ENCODE measurements at regions not wholly inside any gene's neighbourhood (a gene's known extent, or its start where the extent isn't known, plus 50 kb on each side); places are given as distances from the start of the nearest gene placed in this dataset.

DNA sequence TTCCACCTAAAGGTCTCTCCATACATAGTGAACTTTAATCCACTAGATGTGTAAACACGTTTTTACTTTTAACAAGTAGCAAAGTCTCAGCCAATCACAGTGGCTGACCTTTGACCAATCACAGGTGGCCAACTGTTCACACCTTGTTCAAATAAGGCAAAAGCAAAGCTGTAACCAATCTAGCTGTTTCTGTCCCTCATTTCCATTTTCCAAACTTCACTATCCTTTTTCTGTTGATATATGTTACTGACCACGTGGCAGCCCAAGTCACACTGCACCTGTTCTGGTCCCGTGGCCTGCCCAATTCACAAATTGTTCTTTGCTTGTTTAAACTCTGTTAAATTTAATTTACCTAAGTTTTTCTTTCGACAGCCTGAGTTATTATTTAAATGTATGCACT lies 393.5 kb upstream of the NETO1 start:
- Histone ChIP-seq H3K27ac (ENCODE audit: low read depth) (no peak overlapping the region), H3K4me1 (ENCODE audit: insufficient read depth) (no peaks in the 10 kb centered on the region), H3K36me3 (ENCODE audit: insufficient read depth) (no peaks in the 10 kb centered on the region), H3K4me3 (ENCODE audit: low read depth, low read length) (no peak overlapping the region)
- no peak for DNase-seq (ENCODE audit: extremely low spot score)
- 85% methylated on average over 4 of the region's 4 CpGs for WGBS

DNA sequence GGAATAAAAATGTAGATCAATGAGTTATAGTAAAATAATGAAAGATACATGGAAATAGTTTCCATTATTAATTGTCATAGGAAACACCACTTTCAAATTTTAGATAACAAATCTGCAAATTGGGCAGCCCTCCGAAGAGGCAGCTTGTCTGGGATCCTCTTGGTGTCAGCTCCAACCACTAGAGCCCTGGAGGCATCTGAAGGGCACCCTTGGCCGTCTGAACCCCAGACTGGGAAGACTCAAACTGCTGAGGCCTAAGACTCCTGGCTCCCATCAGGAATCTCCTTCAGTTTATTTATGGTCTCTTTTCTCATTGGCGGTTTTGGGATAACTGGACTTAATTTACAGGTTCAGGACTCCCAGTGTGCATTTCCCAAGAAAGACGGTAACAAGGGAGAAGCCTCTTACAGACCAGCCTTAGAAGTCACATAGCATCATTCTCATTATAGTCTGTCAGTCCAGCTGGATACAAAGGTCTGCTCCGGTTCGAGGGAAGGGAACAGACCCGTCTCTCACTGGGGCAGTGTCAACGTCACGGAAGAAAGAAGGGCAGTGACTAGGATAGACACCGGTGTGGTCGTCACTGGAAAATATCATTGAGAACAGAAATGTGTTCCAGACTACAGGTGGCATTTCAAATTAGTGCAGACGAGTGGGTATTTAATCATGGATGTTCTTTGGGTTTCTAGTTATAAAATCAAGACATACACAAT lies 390.7 kb upstream of the NETO1 start:
- no peak for DNase-seq (ENCODE audit: extremely low spot score)
- no peaks in the 10 kb centered on the region for H3K36me3 ChIP-seq (ENCODE audit: insufficient read depth)
- H3K4me1 ChIP-seq (ENCODE audit: insufficient read depth), result no peaks in the 10 kb centered on the region
- 85% methylated on average over 12 of the region's 12 CpGs for WGBS
- no peak overlapping the region for H3K27ac ChIP-seq (ENCODE audit: low read depth)
- H3K4me3 ChIP-seq (ENCODE audit: low read depth, low read length), result no peak overlapping the region

DNA sequence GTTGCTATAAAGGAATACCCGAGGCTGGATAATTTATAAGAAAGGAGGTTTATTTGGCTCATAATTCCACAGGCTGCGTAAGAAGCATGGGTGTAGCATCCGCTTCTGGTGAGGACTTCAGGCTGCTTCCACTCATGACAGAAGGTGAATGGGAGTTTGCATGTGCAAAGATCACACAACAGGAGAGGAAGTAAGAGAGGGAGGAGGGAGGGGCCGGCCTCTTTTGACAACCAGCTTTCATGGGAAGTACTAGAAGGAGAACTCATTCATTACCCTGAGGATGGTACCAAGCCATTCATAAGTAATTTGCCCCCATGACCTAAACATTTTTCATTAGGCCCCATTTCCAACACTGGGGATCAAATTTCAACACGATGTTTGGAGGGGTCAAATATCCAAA lies 386.8 kb upstream of the NETO1 start:
- H3K36me3 ChIP-seq (ENCODE audit: insufficient read depth), result no peaks in the 10 kb centered on the region
- no peak overlapping the region for H3K27ac ChIP-seq (ENCODE audit: low read depth)
- DNase-seq (ENCODE audit: extremely low spot score), result no peak
- WGBS, result 79% methylated on average over 5 of the region's 5 CpGs
- H3K4me1 ChIP-seq (ENCODE audit: insufficient read depth), result no peaks in the 10 kb centered on the region
- H3K4me3 ChIP-seq (ENCODE audit: low read depth, low read length), result no peak overlapping the region

DNA sequence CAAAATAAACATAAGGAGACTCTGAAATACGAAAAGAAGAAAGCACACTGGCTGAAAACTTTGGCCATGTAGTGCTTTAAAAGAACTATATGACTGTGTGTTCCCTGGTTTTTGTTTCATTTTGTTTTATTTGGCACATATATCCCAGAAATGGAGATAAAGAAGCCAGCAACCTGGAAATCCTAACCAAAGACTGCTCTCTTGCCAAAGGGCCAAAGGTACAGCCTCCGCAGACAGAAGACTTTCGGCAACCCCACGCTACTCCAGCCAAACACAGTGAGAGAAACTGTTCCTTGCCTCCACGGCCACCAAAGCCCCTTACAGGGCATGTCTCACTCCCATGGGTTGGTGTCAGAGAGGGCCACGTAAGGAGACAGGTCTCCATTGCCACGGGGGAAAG lies 381.2 kb upstream of the NETO1 start:
- no peak overlapping the region for H3K27ac ChIP-seq (ENCODE audit: low read depth)
- DNase-seq (ENCODE audit: extremely low spot score), result no peak
- no peaks in the 10 kb centered on the region for H3K4me1 ChIP-seq (ENCODE audit: insufficient read depth)
- WGBS, result 80% methylated on average over 7 of the region's 7 CpGs
- H3K36me3 ChIP-seq (ENCODE audit: insufficient read depth), result no peaks in the 10 kb centered on the region
- no peak overlapping the region for H3K4me3 ChIP-seq (ENCODE audit: low read depth, low read length)

DNA sequence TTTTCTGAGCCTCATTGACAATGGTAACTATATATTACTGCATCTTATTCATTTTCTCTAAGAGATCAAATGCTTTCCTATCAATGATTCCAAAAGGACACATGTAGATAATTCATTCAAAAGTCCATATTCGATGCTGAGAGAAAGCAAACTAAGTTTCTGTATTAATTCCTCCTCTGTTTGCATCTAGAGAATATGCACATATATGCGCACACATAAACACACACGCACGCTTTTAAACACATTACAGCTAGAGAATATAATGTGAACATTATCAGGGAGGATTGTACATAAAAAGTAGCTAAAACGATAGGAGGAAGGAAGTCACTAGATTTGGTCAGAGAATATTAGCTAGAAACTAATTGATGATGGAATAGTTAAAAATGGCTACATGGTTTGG lies 379.0 kb upstream of the NETO1 start:
- 85% methylated on average over 5 of the region's 5 CpGs for WGBS
- no peak overlapping the region for H3K27ac ChIP-seq (ENCODE audit: low read depth)
- no peak for DNase-seq (ENCODE audit: extremely low spot score)
- H3K36me3 ChIP-seq (ENCODE audit: insufficient read depth), result no peaks in the 10 kb centered on the region
- no peak overlapping the region for H3K4me3 ChIP-seq (ENCODE audit: low read depth, low read length)
- no peaks in the 10 kb centered on the region for H3K4me1 ChIP-seq (ENCODE audit: insufficient read depth)

DNA sequence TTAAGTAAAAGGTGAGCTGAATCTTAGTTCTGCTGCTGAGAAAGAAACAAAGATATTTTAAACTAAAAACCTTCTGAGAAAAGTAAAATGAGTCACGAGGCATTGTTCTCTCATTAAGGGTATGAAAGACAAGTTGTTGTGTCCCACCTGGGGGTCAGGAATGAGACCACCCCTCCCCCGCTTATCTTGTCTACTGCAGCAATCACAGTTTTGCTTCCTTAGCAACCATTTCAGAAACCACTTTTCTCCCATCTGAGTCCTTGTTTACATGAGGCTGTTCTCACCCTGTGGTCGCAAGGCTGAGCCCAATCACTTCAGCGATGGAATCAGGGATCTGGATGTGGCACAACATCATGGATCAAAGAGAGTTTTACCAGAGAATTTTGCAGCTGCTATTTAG lies 377.6 kb upstream of the NETO1 start:
- H3K27ac ChIP-seq (ENCODE audit: low read depth), result no peak overlapping the region
- H3K4me1 ChIP-seq (ENCODE audit: insufficient read depth), result no peaks in the 10 kb centered on the region
- no peaks in the 10 kb centered on the region for H3K36me3 ChIP-seq (ENCODE audit: insufficient read depth)
- DNase-seq (ENCODE audit: extremely low spot score), result no peak
- WGBS, result 54% methylated on average over 4 of the region's 4 CpGs
- H3K4me3 ChIP-seq (ENCODE audit: low read depth, low read length), result no peak overlapping the region

DNA sequence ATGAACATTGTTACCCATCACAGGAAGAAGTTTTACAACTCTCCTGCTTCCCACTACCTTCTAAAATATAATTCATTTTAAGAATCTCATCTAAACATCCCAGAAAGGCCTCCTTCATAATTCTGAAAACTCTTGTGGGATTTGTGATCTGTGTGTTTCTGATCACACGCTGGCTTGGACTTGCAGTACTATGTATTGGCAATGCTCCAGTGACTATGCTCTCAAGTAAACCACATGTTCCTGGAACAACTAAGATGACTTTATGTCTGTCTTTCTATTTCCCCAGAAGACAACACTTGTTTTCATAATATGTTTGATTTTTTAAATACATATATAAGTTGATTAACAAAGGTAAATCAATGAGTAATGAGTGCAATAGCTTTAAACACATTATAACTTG lies 376.6 kb upstream of the NETO1 start:
- Histone ChIP-seq H3K4me1 (ENCODE audit: insufficient read depth) (no peaks in the 10 kb centered on the region), H3K36me3 (ENCODE audit: insufficient read depth) (no peaks in the 10 kb centered on the region), H3K27ac (ENCODE audit: low read depth) (no peak overlapping the region), H3K4me3 (ENCODE audit: low read depth, low read length) (no peak overlapping the region)
- WGBS, result 28% methylated on average over 1 of the region's 1 CpG
- no peak for DNase-seq (ENCODE audit: extremely low spot score)

DNA sequence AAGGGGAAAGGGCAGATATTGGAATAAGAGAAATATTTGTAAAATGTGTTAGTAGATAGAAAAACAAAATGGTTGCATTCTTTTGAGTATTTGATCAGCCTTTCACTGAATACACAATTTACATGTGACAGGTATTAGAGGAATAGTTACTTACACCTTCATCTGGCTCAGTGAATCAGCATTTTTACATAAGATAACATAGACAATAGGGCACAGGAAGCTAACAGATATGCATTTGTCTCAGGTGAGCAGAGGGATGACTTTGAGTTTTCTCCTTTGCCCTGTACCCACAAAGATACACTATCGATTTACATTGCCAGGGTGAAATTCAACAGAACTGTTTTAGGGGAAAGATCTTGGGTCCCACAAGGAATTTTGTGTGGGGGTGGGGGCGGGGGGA lies 373.1 kb upstream of the NETO1 start:
- Histone ChIP-seq H3K27ac (ENCODE audit: low read depth) (no peak overlapping the region), H3K36me3 (ENCODE audit: insufficient read depth) (no peaks in the 10 kb centered on the region), H3K4me1 (ENCODE audit: insufficient read depth) (no peaks in the 10 kb centered on the region), H3K4me3 (ENCODE audit: low read depth, low read length) (no peak overlapping the region)
- no peak for DNase-seq (ENCODE audit: extremely low spot score)
- WGBS, result 44% methylated on average over 2 of the region's 2 CpGs

DNA sequence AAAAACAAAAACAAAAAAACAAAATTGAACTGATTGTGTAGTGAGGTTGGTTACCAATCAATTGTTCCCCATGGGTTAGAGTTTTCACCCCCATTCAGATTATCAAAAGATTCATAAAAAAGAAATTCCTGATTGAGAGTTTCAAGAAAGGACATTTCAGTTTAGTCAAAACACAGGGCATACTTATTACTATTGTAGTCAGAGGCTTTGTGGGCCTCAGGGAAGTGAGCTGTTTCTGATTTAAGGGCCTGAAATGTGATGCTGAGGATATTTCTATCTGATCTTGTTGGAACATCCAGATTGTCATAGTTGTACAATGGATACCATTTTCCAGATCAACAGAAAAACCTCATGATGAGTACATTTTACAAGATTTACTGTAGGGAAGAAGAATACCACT lies 368.1 kb upstream of the NETO1 start:
- no peaks in the 10 kb centered on the region for H3K36me3 ChIP-seq (ENCODE audit: insufficient read depth)
- H3K27ac ChIP-seq (ENCODE audit: low read depth), result no peak overlapping the region
- DNase-seq (ENCODE audit: extremely low spot score), result no peak
- H3K4me3 ChIP-seq (ENCODE audit: low read depth, low read length), result no peak overlapping the region
- H3K4me1 ChIP-seq (ENCODE audit: insufficient read depth), result no peaks in the 10 kb centered on the region

DNA sequence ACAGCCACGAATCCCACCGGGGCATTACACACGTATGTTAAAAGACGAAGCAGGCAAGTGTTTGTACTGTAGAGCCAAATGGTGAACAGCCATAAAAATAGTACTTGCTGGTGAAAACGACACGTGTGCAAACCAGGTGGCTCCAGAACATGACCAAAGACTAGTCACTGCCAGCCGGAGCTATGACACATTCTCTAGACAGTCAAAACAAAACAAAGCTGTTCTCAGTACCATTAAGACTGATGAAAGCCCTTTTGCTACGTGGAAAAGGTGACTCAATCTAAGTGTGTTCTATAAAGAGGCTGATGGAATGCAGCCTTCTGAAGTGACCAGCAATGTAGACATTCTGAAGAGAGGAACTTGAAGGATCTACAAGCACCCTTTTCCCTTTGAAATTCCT lies 367.7 kb upstream of the NETO1 start:
- H3K4me1 ChIP-seq (ENCODE audit: insufficient read depth), result no peaks in the 10 kb centered on the region
- WGBS, result 73% methylated on average over 8 of the region's 8 CpGs
- no peak overlapping the region for H3K4me3 ChIP-seq (ENCODE audit: low read depth, low read length)
- no peaks in the 10 kb centered on the region for H3K36me3 ChIP-seq (ENCODE audit: insufficient read depth)
- H3K27ac ChIP-seq (ENCODE audit: low read depth), result no peak overlapping the region
- no peak for DNase-seq (ENCODE audit: extremely low spot score)

DNA sequence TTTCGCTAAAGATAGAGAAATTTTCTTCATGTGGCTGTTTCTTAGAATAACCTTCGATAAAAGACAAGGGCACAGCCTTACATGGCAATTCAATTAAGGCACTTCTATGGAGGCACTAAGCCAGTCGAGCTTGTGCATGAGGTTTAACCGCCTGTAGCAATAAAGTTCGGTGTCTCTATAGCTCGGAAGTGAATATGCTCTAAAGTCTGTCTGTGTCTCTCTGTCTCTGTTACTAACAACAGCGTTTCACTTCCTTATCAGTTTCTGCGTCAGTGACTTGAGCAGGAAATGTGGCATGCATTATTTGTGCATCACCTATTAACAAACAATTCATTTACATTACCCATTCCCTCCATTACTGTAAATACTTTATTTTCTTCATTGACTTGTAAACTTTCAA lies 365.1 kb upstream of the NETO1 start:
- DNase-seq (ENCODE audit: extremely low spot score), result no peak
- no peaks in the 10 kb centered on the region for H3K36me3 ChIP-seq (ENCODE audit: insufficient read depth)
- 75% methylated on average over 8 of the region's 8 CpGs for WGBS

DNA sequence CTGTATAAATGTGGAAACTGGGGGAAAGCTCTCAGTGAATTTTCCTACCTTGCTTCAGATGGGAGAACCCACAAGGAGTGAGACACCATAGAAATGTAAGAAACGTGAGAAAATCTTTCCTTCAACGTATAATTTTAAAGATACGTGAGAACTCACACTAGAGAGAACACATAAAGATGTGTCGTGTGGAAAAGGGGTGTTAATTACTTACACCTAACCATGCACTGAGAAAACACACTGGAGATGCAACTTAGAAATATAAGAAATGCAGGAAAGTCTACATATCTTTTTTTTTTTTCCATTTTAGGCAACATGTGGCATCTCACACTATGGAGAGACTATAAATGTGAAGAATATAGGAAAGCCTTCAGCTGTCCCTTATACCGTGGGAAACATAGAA lies 352.9 kb upstream of the NETO1 start:
- no peaks in the 10 kb centered on the region for H3K36me3 ChIP-seq (ENCODE audit: insufficient read depth)
- H3K27ac ChIP-seq (ENCODE audit: low read depth), result no peak overlapping the region
- H3K4me1 ChIP-seq (ENCODE audit: insufficient read depth), result no peaks in the 10 kb centered on the region
- no peak for DNase-seq (ENCODE audit: extremely low spot score)
- H3K4me3 ChIP-seq (ENCODE audit: low read depth, low read length), result no peak overlapping the region
- WGBS, result 87% methylated on average over 5 of the region's 5 CpGs

More for the DNA sequence above, 365.1 kb upstream of the NETO1 start:
- H3K27ac ChIP-seq (ENCODE audit: low read depth), result no peak overlapping the region
- no peaks in the 10 kb centered on the region for H3K4me1 ChIP-seq (ENCODE audit: insufficient read depth)
- H3K4me3 ChIP-seq (ENCODE audit: low read depth, low read length), result no peak overlapping the region

DNA sequence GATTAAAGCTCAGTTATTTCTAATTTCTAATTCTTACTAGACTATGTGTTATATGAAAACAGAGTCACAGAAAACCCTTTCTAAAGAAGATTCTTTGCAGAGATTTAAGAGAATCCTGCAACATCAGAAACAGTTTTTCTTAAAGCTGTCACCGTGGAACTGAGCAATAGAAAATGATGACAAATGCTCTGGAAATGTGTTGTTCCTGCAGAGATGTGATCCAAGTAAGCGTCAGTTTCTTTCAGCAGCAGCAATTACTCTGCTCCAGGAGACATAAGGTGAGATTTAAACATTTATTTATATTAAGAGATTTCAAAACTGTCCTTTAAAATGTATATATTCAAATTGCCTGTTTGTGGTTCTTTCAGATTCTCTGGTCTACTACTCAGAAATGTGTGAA lies 350.5 kb upstream of the NETO1 start:
- Histone ChIP-seq H3K4me3 (ENCODE audit: low read depth, low read length) (no peak overlapping the region), H3K27ac (ENCODE audit: low read depth) (no peak overlapping the region), H3K36me3 (ENCODE audit: insufficient read depth) (no peaks in the 10 kb centered on the region), H3K4me1 (ENCODE audit: insufficient read depth) (no peaks in the 10 kb centered on the region)
- WGBS, result 73% methylated on average over 2 of the region's 2 CpGs
- DNase-seq (ENCODE audit: extremely low spot score), result no peak

DNA sequence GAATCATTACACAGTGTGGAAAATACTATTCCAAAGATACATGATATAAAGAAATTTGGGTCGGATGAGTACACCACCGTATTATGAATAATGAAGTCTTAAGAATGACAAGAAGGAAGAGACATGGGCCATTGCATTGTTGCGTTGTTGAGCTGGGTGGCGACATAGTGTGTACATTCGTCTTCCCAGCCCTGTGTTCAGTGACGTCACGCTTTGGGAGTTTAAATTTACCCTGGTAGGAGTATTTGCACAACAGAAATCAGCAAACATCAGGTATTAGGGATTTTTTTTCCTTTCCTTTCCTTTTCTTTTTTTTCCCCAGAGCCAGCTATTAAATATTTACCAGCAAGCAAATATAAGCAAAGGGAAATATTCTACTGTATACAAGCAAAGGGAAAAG lies 347.2 kb upstream of the NETO1 start:
- no peak for DNase-seq (ENCODE audit: extremely low spot score)
- Histone ChIP-seq H3K27ac (ENCODE audit: low read depth) (no peak overlapping the region), H3K36me3 (ENCODE audit: insufficient read depth) (no peaks in the 10 kb centered on the region), H3K4me3 (ENCODE audit: low read depth, low read length) (no peak overlapping the region), H3K4me1 (ENCODE audit: insufficient read depth) (no peaks in the 10 kb centered on the region)
- 89% methylated on average over 7 of the region's 7 CpGs for WGBS

DNA sequence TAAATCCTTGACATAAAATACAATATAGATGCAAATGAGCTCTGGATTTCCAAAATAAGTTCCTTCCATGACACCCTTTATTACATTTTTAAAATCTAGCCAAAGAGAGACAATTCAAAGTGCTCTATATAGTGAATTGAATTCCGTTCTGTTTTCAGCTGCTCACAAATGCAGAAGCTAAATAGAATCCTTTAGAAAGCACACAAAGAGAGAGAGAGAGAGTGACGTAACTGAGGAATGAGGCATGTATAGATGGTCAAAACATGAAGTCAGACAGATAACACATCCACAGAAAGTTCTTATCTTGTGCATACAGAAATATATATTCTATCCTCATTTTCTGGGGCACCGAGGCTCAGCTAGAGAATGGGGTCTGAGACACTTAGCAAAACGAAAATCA lies 344.7 kb upstream of the NETO1 start:
- 68% methylated on average over 4 of the region's 4 CpGs for WGBS
- no peaks in the 10 kb centered on the region for H3K36me3 ChIP-seq (ENCODE audit: insufficient read depth)

More for the DNA sequence above, 344.7 kb upstream of the NETO1 start:
- Histone ChIP-seq H3K27ac (ENCODE audit: low read depth) (no peak overlapping the region), H3K4me1 (ENCODE audit: insufficient read depth) (no peaks in the 10 kb centered on the region), H3K4me3 (ENCODE audit: low read depth, low read length) (no peak overlapping the region)
- DNase-seq (ENCODE audit: extremely low spot score), result no peak
